ENCODE measurements at regions not wholly inside any gene's neighbourhood (a gene's known extent, or its start where the extent isn't known, plus 50 kb on each side); places are given as distances from the start of the nearest gene placed in this dataset.

DNA sequence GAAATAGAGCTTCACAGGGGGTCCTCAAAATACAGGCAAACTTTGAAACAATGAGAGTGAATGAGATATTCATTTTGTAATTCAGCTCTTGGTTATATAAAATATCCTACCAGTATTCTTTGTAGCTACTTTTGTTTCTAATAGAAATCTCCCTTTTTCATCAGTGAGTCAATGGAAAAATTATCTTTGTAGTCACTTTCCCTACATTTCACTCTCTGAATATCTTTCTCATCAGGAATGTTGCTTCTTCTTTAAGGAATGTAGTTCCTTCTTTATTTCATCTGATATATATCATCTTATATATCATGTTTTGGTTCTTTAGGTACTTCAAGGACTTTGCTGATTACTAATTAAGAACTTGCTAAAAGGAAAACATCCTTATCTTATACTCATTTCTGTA, 280.3 kb upstream of the NUDT12 start:
- intact Hi-C loops (cut with micrococcal nuclease), result no loop called here
- ChIA-PET POLR2A (ENCODE audit: partially characterized antibody) (no interaction called here), CTCF (ENCODE audit: partially characterized antibody) (interaction anchor here (1.4 kb wide), 1 partner anchor 17 kb away, joined by 6 read pairs; no protein-coding TSS in a partner anchor)

DNA sequence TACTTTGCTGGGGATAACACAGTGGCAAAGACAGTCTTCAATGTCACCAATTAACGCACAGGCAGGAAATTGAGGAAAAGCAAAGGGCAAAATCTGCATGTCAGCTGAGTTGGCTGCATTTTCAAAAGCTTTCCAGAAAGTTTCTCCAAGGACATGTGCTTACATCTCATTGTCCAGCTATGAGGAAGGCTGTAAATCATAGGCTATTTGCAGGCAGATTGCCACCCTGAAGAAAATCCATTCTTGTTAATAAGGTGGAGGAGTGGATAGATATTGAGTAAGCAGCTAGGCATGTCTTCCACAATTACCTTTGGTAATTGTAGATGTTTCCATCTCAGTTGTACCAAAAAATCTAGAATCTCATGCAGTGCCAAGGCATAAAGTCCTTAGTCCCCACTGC, 278.0 kb upstream of the NUDT12 start:
- H3K9me3 ChIP-seq (ENCODE audit: control insufficient read depth in 1 of 2, low read length in 2 of 2), result no peaks in the 10 kb centered on the region
- Mint-ChIP-seq H3K9me3 (peaks cover 0 to 5% (median 0%) of the 10 kb centered on the region in 8 donors), H3K27ac (no peak overlapping the region), H3K36me3 (no peaks in the 10 kb centered on the region), H3K27me3 (no peaks in the 10 kb centered on the region), H3K4me3 (no peak overlapping the region), H3K4me1 (no peaks in the 10 kb centered on the region)
- H3K4me3 ChIP-seq (ENCODE audit: low read length in 2 of 2), result no peak overlapping the region
- no peak overlapping the region for H3K27ac ChIP-seq (ENCODE audit: low read depth, low read length)
- DNase-seq, result no peak
- POLR2A ChIA-PET (ENCODE audit: partially characterized antibody), result no interaction called here
- no peaks in the 10 kb centered on the region for H3K27me3 ChIP-seq (ENCODE audit: insufficient read depth, low read length)
- intact Hi-C loops (cut with micrococcal nuclease), result no loop called here
- no peaks in the 10 kb centered on the region for H3K4me1 ChIP-seq (ENCODE audit: insufficient read depth, low read length)
- CTCF ChIA-PET (ENCODE audit: partially characterized antibody), result no interaction called here
- no peaks in the 10 kb centered on the region for H3K36me3 ChIP-seq (ENCODE audit: insufficient read depth, low read length)

More for the DNA sequence above, 280.3 kb upstream of the NUDT12 start:
- H3K36me3 ChIP-seq (ENCODE audit: insufficient read depth, low read length), result no peaks in the 10 kb centered on the region
- no peaks in the 10 kb centered on the region for H3K27me3 ChIP-seq (ENCODE audit: insufficient read depth, low read length)
- Mint-ChIP-seq H3K27ac (no peak overlapping the region), H3K27me3 (no peaks in the 10 kb centered on the region), H3K36me3 (no peaks in the 10 kb centered on the region), H3K4me3 (no peak overlapping the region), H3K4me1 (no peaks in the 10 kb centered on the region), H3K9me3 (peaks cover 0 to 7% (median under 1%) of the 10 kb centered on the region in 8 donors)
- H3K27ac ChIP-seq (ENCODE audit: low read depth, low read length), result no peak overlapping the region
- H3K4me1 ChIP-seq (ENCODE audit: insufficient read depth, low read length), result no peaks in the 10 kb centered on the region
- no peak for DNase-seq
- H3K9me3 ChIP-seq (ENCODE audit: control insufficient read depth in 1 of 2, low read length in 2 of 2), result no peaks in the 10 kb centered on the region
- no peak overlapping the region for H3K4me3 ChIP-seq (ENCODE audit: low read length in 2 of 2)

DNA sequence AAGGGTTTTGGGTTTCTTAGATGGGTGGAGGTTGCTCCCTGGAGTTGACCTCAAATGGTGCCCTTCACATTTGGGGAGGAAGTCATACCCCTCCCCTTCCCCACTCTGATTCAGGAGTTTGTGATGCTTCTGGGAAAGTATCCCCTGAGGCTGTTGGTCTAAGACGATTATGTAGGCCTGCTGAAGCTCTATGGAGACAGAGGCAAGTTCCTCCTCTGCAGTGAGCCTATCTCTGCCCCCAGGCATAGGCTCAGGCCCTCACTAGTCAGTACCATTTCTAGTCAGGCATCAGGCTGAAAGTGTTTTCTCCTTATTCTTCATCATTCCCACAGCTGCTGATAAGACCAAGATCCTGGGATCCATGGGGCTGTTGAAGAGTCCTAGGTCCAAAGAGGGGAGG, 271.6 kb upstream of the NUDT12 start:
- peaks cover 0 to 5% (median under 1%) of the 10 kb centered on the region in 8 donors for H3K9me3 Mint-ChIP-seq
- CTCF ChIA-PET (ENCODE audit: partially characterized antibody), result no interaction called here
- H3K27me3 Mint-ChIP-seq, result no peaks in the 10 kb centered on the region
- no peaks in the 10 kb centered on the region for H3K4me1 Mint-ChIP-seq
- no peak overlapping the region for H3K4me3 ChIP-seq (ENCODE audit: low read length in 2 of 2)
- no peaks in the 10 kb centered on the region for H3K27me3 ChIP-seq (ENCODE audit: insufficient read depth, low read length)
- H3K36me3 Mint-ChIP-seq, result no peaks in the 10 kb centered on the region
- no peak overlapping the region for H3K27ac ChIP-seq (ENCODE audit: low read depth, low read length)
- H3K9me3 ChIP-seq (ENCODE audit: control insufficient read depth in 1 of 2, low read length in 2 of 2), result no peaks in the 10 kb centered on the region
- POLR2A ChIA-PET (ENCODE audit: partially characterized antibody), result no interaction called here
- no peak overlapping the region for H3K4me3 Mint-ChIP-seq
- DNase-seq, result no peak
- H3K4me1 ChIP-seq (ENCODE audit: insufficient read depth, low read length), result no peaks in the 10 kb centered on the region
- no peaks in the 10 kb centered on the region for H3K36me3 ChIP-seq (ENCODE audit: insufficient read depth, low read length)
- no peak overlapping the region for H3K27ac Mint-ChIP-seq
- intact Hi-C loops (cut with micrococcal nuclease), result no loop called here

DNA sequence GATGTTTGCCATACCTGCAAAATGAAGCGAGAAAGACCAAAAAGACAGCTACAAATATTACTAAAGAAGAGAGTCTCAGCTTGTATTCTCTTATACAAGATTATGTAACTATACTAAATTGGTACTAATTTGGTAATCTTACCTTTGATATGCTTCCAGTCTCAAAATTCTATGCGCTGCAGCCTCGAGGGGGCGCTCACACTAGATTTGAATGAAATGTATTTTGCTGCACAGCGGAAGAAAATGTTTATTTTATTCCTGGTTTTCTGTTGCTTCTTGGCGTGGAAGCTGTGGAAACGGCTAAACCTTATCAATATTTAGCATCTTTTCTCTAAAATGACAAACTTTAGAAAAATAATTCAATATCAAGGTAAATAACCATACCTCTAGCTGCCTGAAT, 267.0 kb upstream of the NUDT12 start:
- Mint-ChIP-seq H3K27ac (no peak overlapping the region), H3K4me3 (no peak overlapping the region), H3K9me3 (peaks cover 0 to 14% (median 4%) of the 10 kb centered on the region in 8 donors), H3K27me3 (no peaks in the 10 kb centered on the region), H3K36me3 (no peaks in the 10 kb centered on the region), H3K4me1 (no peaks in the 10 kb centered on the region)
- Histone ChIP-seq H3K4me1 (ENCODE audit: insufficient read depth, low read length) (no peaks in the 10 kb centered on the region), H3K9me3 (ENCODE audit: control insufficient read depth in 1 of 2, low read length in 2 of 2) (no peaks in the 10 kb centered on the region), H3K4me3 (ENCODE audit: low read length in 2 of 2) (no peak overlapping the region), H3K27ac (ENCODE audit: low read depth, low read length) (no peak overlapping the region), H3K36me3 (ENCODE audit: insufficient read depth, low read length) (no peaks in the 10 kb centered on the region), H3K27me3 (ENCODE audit: insufficient read depth, low read length) (no peaks in the 10 kb centered on the region)
- DNase-seq, result no peak
- ChIA-PET POLR2A (ENCODE audit: partially characterized antibody) (no interaction called here), CTCF (ENCODE audit: partially characterized antibody) (no interaction called here)
- intact Hi-C loops (cut with micrococcal nuclease), result no loop called here

DNA sequence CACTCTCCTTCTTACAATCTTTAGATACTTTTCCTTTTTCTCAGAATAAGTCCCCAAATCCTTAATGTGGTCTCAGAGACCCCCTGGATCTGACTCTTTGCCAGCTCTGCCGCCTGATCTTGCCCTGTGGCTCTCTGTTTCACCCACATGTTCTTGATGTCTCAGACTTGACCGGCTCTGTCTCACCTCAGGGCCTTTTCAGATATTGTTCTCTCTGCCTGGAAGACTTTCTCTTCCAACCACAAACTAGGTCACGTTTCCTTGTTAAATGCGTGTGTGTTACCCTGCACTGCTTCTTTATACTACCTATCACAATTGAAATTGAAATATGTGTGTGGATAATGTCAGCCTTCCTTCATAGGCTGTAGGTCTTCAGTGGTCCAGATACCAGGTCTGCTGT, 265.4 kb upstream of the NUDT12 start:
- Histone ChIP-seq H3K36me3 (ENCODE audit: insufficient read depth, low read length) (no peaks in the 10 kb centered on the region), H3K27me3 (ENCODE audit: insufficient read depth, low read length) (no peaks in the 10 kb centered on the region), H3K9me3 (ENCODE audit: control insufficient read depth in 1 of 2, low read length in 2 of 2) (no peaks in the 10 kb centered on the region), H3K4me3 (ENCODE audit: low read length in 2 of 2) (no peak overlapping the region), H3K4me1 (ENCODE audit: insufficient read depth, low read length) (no peaks in the 10 kb centered on the region), H3K27ac (ENCODE audit: low read depth, low read length) (no peak overlapping the region)
- no peak for DNase-seq
- intact Hi-C loops (cut with micrococcal nuclease), result no loop called here
- Mint-ChIP-seq H3K9me3 (peaks cover 2 to 14% (median 4%) of the 10 kb centered on the region in 8 donors), H3K4me1 (no peaks in the 10 kb centered on the region), H3K36me3 (no peaks in the 10 kb centered on the region), H3K4me3 (no peak overlapping the region), H3K27ac (no peak overlapping the region), H3K27me3 (no peaks in the 10 kb centered on the region)
- CTCF ChIA-PET (ENCODE audit: partially characterized antibody), result no interaction called here
- POLR2A ChIA-PET (ENCODE audit: partially characterized antibody), result no interaction called here

DNA sequence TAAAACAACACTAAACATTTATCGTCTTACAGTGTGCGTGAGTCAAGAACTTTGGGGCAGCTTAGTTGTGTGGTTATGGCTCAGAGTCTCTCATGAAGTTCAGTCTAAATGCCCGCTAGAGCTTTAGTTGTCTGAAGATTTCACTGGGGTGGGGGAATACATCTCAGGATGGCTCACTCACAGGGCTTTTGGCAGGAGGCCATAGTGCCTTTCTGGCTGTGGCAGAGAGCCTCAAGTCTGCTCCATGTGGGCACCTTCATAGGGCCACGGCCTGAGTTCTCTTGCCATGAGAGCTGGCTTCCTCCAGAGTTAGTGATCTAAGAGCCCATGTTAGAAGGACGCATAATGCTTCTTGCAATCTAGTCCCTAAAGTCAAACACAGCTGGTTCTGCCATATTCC, 258.8 kb upstream of the NUDT12 start:
- Mint-ChIP-seq H3K36me3 (no peaks in the 10 kb centered on the region), H3K4me3 (no peak overlapping the region), H3K9me3 (peaks cover 0 to 7% (median 3%) of the 10 kb centered on the region in 8 donors), H3K27me3 (peaks cover 0 to 2% of the 10 kb centered on the region in 2 donors), H3K4me1 (no peaks in the 10 kb centered on the region), H3K27ac (no peak overlapping the region)
- no peak overlapping the region for H3K27ac ChIP-seq (ENCODE audit: low read depth, low read length)
- intact Hi-C loops (cut with micrococcal nuclease), result no loop called here
- POLR2A ChIA-PET (ENCODE audit: partially characterized antibody), result no interaction called here
- no peak overlapping the region for H3K4me3 ChIP-seq (ENCODE audit: low read length in 2 of 2)
- CTCF ChIA-PET (ENCODE audit: partially characterized antibody), result no interaction called here
- no peaks in the 10 kb centered on the region for H3K36me3 ChIP-seq (ENCODE audit: insufficient read depth, low read length)
- no peaks in the 10 kb centered on the region for H3K4me1 ChIP-seq (ENCODE audit: insufficient read depth, low read length)
- no peaks in the 10 kb centered on the region for H3K9me3 ChIP-seq (ENCODE audit: control insufficient read depth in 1 of 2, low read length in 2 of 2)
- no peaks in the 10 kb centered on the region for H3K27me3 ChIP-seq (ENCODE audit: insufficient read depth, low read length)
- DNase-seq, result no peak

DNA sequence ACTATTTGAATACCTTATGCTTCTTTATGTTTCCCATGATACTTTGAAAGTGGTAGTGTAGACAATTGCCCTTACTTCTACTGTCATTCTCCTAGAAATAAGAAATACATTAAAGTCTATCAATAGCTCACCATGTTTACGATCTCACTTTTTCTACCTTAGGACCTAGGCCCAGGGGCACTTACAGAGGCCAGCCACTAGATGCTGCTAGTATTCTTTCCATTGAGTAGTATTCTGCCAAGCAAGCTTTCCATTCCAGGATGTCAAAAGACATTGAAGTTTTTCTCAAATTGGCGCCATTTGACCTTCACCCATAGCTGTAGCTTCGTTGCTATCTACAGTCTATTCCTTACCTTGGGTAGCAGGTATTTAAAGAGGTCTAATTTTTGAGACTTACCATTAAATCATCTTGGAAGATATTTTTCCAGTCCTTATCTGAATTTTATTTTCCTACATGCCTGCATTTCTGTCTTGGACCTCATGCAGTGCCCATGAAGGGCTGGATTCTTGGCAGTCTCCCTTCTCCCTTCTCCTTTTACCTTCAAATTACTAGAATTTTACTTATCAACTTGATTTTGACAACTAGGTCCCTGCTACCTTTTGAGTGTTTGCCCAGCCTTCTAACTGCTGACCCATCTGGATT, 246.0 kb upstream of the NUDT12 start:
- Histone ChIP-seq H3K4me3 (ENCODE audit: low read length in 2 of 2) (no peak overlapping the region), H3K27ac (ENCODE audit: low read depth, low read length) (no peak overlapping the region), H3K27me3 (ENCODE audit: insufficient read depth, low read length) (no peaks in the 10 kb centered on the region), H3K4me1 (ENCODE audit: insufficient read depth, low read length) (no peaks in the 10 kb centered on the region), H3K36me3 (ENCODE audit: insufficient read depth, low read length) (no peaks in the 10 kb centered on the region), H3K9me3 (ENCODE audit: control insufficient read depth in 1 of 2, low read length in 2 of 2) (no peaks in the 10 kb centered on the region)
- peaks cover 0 to 5% (median 1%) of the 10 kb centered on the region in 8 donors for H3K9me3 Mint-ChIP-seq
- H3K4me1 Mint-ChIP-seq, result no peaks in the 10 kb centered on the region
- ChIA-PET CTCF (ENCODE audit: partially characterized antibody) (no interaction called here), POLR2A (ENCODE audit: partially characterized antibody) (no interaction called here)
- H3K27me3 Mint-ChIP-seq, result no peaks in the 10 kb centered on the region
- DNase-seq, result no peak
- H3K36me3 Mint-ChIP-seq, result no peaks in the 10 kb centered on the region
- intact Hi-C loops (cut with micrococcal nuclease), result no loop called here
- H3K4me3 Mint-ChIP-seq, result no peak overlapping the region
- H3K27ac Mint-ChIP-seq, result no peak overlapping the region

DNA sequence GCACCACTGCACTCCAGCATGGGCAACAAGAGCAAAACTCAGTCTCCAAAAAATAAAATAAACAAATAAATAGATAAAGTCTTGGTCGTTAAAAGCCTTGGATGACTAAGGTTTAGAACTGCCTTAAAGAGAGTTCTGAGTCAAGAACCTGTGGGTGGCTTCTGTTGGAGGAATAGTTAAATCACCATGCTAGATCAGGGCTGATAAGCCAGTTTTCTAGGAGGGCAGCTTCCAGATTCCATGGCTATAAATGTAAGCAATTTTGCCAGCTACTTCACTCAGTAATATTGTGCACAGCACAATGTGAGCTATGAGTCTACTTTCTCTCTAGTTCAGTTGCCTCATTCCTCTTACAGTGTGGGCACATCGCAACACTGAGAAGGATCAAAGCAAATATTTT, 242.1 kb upstream of the NUDT12 start:
- H3K4me3 Mint-ChIP-seq, result no peak overlapping the region
- no peaks in the 10 kb centered on the region for H3K4me1 ChIP-seq (ENCODE audit: insufficient read depth, low read length)
- H3K27me3 ChIP-seq (ENCODE audit: insufficient read depth, low read length), result no peaks in the 10 kb centered on the region
- CTCF ChIA-PET (ENCODE audit: partially characterized antibody), result no interaction called here
- no peak overlapping the region for H3K27ac Mint-ChIP-seq
- no peak overlapping the region for H3K27ac ChIP-seq (ENCODE audit: low read depth, low read length)
- H3K36me3 ChIP-seq (ENCODE audit: insufficient read depth, low read length), result no peaks in the 10 kb centered on the region
- DNase-seq, result no peak
- no peaks in the 10 kb centered on the region for H3K36me3 Mint-ChIP-seq
- H3K27me3 Mint-ChIP-seq, result no peaks in the 10 kb centered on the region
- intact Hi-C loops (cut with micrococcal nuclease), result no loop called here
- H3K9me3 ChIP-seq (ENCODE audit: control insufficient read depth in 1 of 2, low read length in 2 of 2), result no peaks in the 10 kb centered on the region
- no peaks in the 10 kb centered on the region for H3K4me1 Mint-ChIP-seq
- POLR2A ChIA-PET (ENCODE audit: partially characterized antibody), result no interaction called here
- no peak overlapping the region for H3K4me3 ChIP-seq (ENCODE audit: low read length in 2 of 2)
- H3K9me3 Mint-ChIP-seq, result peaks cover 0 to 5% (median 0%) of the 10 kb centered on the region in 8 donors
